Right lobe of liver (tissue), 6 donors: ENCODE measurements at regions not wholly inside any gene's neighbourhood (a gene's known extent, or its start where the extent isn't known, plus 50 kb on each side); places are given as distances from the start of the nearest gene placed in this dataset.
"Not testable (repeated sequence)": the region's sequence is repeated elsewhere in the genome, so short reads cannot be mapped to it uniquely, and the experiment has no call there.

Source experiments
- ATAC-seq, 4 donors: fragments of 200-7000 bp; cut with Tn5 transposase; one replicate each; pipeline ENCODE4 v1.9.1; 2020; ENCODE audit warnings: mild to moderate bottlenecking in 4 of 4, moderate library complexity in 4 of 4
- DNase-seq, 3 donors: peaks; one replicate each; pipeline ENCODE4 v3.0.0-alpha.2; 2020
- H3K27ac ChIP-seq, 3 donors: fragments of 200-600 bp; one replicate each; pipeline ENCODE4 v1.8.0; 2022
- H3K27me3 ChIP-seq, 2 donors: fragments of 200-600 bp; one replicate each; pipeline ENCODE4 v1.8.0; 2022
- H3K36me3 ChIP-seq, 4 donors: fragments of 200-600 bp; sonication (generic) in 1 of 4; one replicate each; pipeline versions ENCODE4 v1.5.1 to v1.8.0; 2017 to 2022; ENCODE audit warnings: control low read depth in 1 of 4
- H3K4me1 ChIP-seq, 4 donors: fragments of 200-600 bp; sonication (generic) in 1 of 4; one replicate each; pipeline versions ENCODE4 v1.5.1 to v1.8.0; 2017 to 2022; ENCODE audit warnings: control low read depth in 1 of 4
- H3K4me3 ChIP-seq, 3 donors: fragments of 200-600 bp; one replicate each; pipeline ENCODE4 v1.8.0; 2022
- H3K9me3 ChIP-seq, 4 donors: fragments of 200-600 bp; sonication (generic) in 1 of 4; one replicate each; pipeline versions ENCODE4 v1.5.1 to v1.8.0; 2017 to 2022; ENCODE audit warnings: control low read depth in 1 of 4
- CTCF ChIP-seq, 4 donors: fragments of 200-600 bp in 3 of 4; fragments of 450-650 bp in 1 of 4; IDR thresholded peaks; one replicate each; pipeline versions ENCODE4 v1.5.1 to v1.8.0; 2016 to 2022; ENCODE audit warnings: antibody characterized with exemption in 4 of 4, mild to moderate bottlenecking in 2 of 4
- POLR2A ChIP-seq: fragments of 450-650 bp; IDR thresholded peaks from one replicate; pipeline ENCODE4 v1.6.1; 2017; ENCODE audit warnings: antibody characterized with exemption, mild to moderate bottlenecking
- WGBS: methylation state at CpG from one replicate; pipeline ENCODE4 v1.1.6; 2018; ENCODE audit warnings: low coverage, low lambda C conversion rate; ENCODE audit not compliant: insufficient coverage; ENCODE audit errors: missing lambda C conversion rate; 5-methylcytosine and 5-hydroxymethylcytosine counted together
- intact Hi-C, 2 donors: fragments of 100-400 bp; cut with DNase I; formaldehyde crosslinking; loops; one replicate each; pipeline versions ENCODE4 v1.11.2 to v1.14.1; 2022
- small RNA-seq, 2 experiments: library from RNA; depleted of rRNA; stranded (forward); fragments of <200 nt; gene quantifications; one replicate each; pipeline ENCODE3, GENCODE V24; 2016
- donor health status: DM: no; HTN: yes; CAD: no.
- donor health status: DM: no; HTN: no; CAD: no.
- donor health status: DM: no; HTN: no; CAD: no.
- donor health status: DM: no; HTN: yes; CAD: no.
- donor health status: DM: no; HTN: yes; CAD: no.

- Histone ChIP-seq H3K4me3 (no peak overlapping the region), H3K27ac (no peak overlapping the region), H3K4me1 (no peaks in the 10 kb centered on the region), H3K9me3 (peaks cover 0 to 5% (median 0%) of the 10 kb centered on the region in 4 donors), H3K27me3 (no peaks in the 10 kb centered on the region), H3K36me3 (no peaks in the 10 kb centered on the region)
- TF ChIP-seq CTCF (IDR thresholded peaks at IDR 0.05) (no peak), POLR2A (no peak)
- DNase-seq (peak in 1 of 3 donors; percentile 11), ATAC-seq (no peak)
- WGBS, result 43% methylated on average over 4 of the region's 6 CpGs
- intact Hi-C loops, result no loop called here
Measured at GRCh38 chr5:179403426-179404147, 58.3 kb upstream of the ADAMTS2 start.

GRCh38 chr5:179400435-179400834, 55.2 kb upstream of the ADAMTS2 start:
- DNase-seq, result peak in 1 of 3 donors; percentile 21
- ATAC-seq, H3K27me3 ChIP-seq, H3K4me3 ChIP-seq, H3K9me3 ChIP-seq, intact Hi-C loops, H3K36me3 ChIP-seq, H3K27ac ChIP-seq, H3K4me1 ChIP-seq: not testable (repeated sequence)
- 9% methylated on average over 2 of the region's 2 CpGs for WGBS

GRCh38 chr5:179400020-179400419, 54.8 kb upstream of the ADAMTS2 start:
- TF ChIP-seq CTCF (IDR thresholded peaks at IDR 0.05) (no peak), POLR2A (no peak)
- Histone ChIP-seq H3K27ac (no peak overlapping the region), H3K4me1 (no peaks in the 10 kb centered on the region), H3K36me3 (no peaks in the 10 kb centered on the region), H3K27me3 (no peaks in the 10 kb centered on the region), H3K4me3 (no peak overlapping the region), H3K9me3 (peaks cover 0 to 5% (median 0%) of the 10 kb centered on the region in 4 donors)
- 38% methylated on average over 3 of the region's 3 CpGs for WGBS
- ATAC-seq (no peak), DNase-seq (no peak)
- intact Hi-C loops, result no loop called here

GRCh38 chr5:179399327-179399726, 54.1 kb upstream of the ADAMTS2 start:
- DNase-seq, H3K27me3 ChIP-seq, H3K9me3 ChIP-seq, ATAC-seq, intact Hi-C loops, H3K27ac ChIP-seq, H3K36me3 ChIP-seq, H3K4me1 ChIP-seq, H3K4me3 ChIP-seq: not testable (repeated sequence)
- WGBS, result 54% methylated on average over 2 of the region's 2 CpGs

GRCh38 chr5:179397516-179397915, 52.3 kb upstream of the ADAMTS2 start:
- ATAC-seq (no peak), DNase-seq (peak in 1 of 3 donors; percentile 6)
- H3K4me1 ChIP-seq, result no peaks in the 10 kb centered on the region
- intact Hi-C loops, result no loop called here
- H3K27me3 ChIP-seq, result no peaks in the 10 kb centered on the region
- H3K36me3 ChIP-seq, result no peaks in the 10 kb centered on the region
- H3K27ac ChIP-seq, result no peak overlapping the region
- H3K4me3 ChIP-seq, result no peak overlapping the region
- WGBS, result 17% methylated on average over 3 of the region's 3 CpGs
- no peak for TF ChIP-seq CTCF (IDR thresholded peaks at IDR 0.05)
- no peak for TF ChIP-seq POLR2A
- peaks cover 0 to 5% (median 0%) of the 10 kb centered on the region in 4 donors for H3K9me3 ChIP-seq

Small RNAs in the stretch of these regions (small RNA-seq; reads per million reads assigned to genes)
- 0 reads per million in 2 experiments for gene RF00015
